Transverse colon (tissue), 4 donors: ENCODE measurements at regions not wholly inside any gene's neighbourhood (a gene's known extent, or its start where the extent isn't known, plus 50 kb on each side); places are given as distances from the start of the nearest gene placed in this dataset.

ENCODE experiments used
- EP300 ChIP-seq: sonication (generic); formaldehyde crosslinking; IDR thresholded peaks from one replicate; pipeline ENCODE4 v1.6.1; 2017; ENCODE audit warnings: antibody characterized with exemption, low read depth
- POLR2A ChIP-seq: fragments of 450-650 bp; IDR thresholded peaks from one replicate; pipeline ENCODE4 v1.6.1; 2016; ENCODE audit warnings: antibody characterized with exemption, mild to moderate bottlenecking, moderate library complexity
- POLR2AphosphoS5 ChIP-seq, 3 donors: sonication (generic); formaldehyde crosslinking; IDR thresholded peaks; one replicate each; pipeline ENCODE4 v1.6.1; 2016; ENCODE audit warnings: antibody characterized with exemption in 3 of 3
- TF ChIP-seq, protein P1 (sequence below), 5 experiments: fragments of 200-600 bp in 3 of 5; fragments of 450-650 bp in 2 of 5; sonication (generic) in 3 of 5; IDR thresholded peaks; 1 replicate in 2 of 5; 2 replicates in 3 of 5; pipeline ENCODE4 v1.5.1; 2016 to 2017; ENCODE audit warnings: antibody characterized with exemption in 5 of 5, inconsistent platforms in 3 of 5, mild to moderate bottlenecking in 2 of 5, moderate library complexity in 1 of 5

DNA sequence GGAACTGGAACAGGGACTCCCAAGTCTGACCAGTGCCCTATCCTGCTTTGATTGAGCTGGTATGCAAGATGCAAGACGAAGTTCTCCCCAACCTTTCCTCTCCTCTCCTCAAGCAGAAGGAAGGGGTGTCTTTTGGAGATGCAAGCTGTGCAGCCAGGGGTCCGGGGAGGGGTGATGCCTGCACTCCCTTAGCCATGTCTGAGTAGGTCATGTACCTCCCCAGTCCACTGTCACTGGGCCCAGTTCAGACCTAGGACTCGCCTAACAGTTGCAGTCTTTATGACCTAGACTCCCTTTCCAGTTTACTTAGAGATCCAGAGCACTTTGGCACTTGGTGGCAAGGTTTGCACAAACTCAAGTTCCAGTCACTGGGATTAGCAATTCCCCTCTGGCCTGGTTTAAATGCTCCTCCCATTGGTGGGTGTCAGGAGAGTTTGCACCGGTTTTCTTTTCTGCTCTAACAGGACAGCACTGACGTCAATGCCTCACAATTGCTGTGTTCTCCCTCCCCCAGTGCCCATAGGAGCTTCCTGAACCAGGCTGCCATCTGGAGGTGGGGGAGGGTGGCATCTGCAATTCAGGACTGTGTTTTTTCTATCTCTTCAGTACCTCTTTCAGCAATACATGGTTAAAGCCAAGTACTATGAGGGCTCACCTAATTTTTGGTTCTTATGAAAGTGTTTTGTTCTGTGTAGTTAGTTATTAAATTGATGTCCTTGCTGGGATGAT is 782.2 kb downstream of the ARAP2 start:
- TF ChIP-seq, protein P1, sequence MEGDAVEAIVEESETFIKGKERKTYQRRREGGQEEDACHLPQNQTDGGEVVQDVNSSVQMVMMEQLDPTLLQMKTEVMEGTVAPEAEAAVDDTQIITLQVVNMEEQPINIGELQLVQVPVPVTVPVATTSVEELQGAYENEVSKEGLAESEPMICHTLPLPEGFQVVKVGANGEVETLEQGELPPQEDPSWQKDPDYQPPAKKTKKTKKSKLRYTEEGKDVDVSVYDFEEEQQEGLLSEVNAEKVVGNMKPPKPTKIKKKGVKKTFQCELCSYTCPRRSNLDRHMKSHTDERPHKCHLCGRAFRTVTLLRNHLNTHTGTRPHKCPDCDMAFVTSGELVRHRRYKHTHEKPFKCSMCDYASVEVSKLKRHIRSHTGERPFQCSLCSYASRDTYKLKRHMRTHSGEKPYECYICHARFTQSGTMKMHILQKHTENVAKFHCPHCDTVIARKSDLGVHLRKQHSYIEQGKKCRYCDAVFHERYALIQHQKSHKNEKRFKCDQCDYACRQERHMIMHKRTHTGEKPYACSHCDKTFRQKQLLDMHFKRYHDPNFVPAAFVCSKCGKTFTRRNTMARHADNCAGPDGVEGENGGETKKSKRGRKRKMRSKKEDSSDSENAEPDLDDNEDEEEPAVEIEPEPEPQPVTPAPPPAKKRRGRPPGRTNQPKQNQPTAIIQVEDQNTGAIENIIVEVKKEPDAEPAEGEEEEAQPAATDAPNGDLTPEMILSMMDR (IDR thresholded peaks at IDR 0.05) = no peak
- TF ChIP-seq POLR2AphosphoS5 (IDR thresholded peaks at IDR 0.05) (no peak), EP300 (no peak), POLR2A (no peak)
